ENCODE measurements at regions not wholly inside any gene's neighbourhood (a gene's known extent, or its start where the extent isn't known, plus 50 kb on each side); places are given as distances from the start of the nearest gene placed in this dataset.
"Not testable (repeated sequence)": the region's sequence is repeated elsewhere in the genome, so short reads cannot be mapped to it uniquely, and the experiment has no call there.

- DNase-seq: no peak
Observed at GRCh38 chr4:1589098-1589497, 95.0 kb downstream of the FAM53A start.

DNA sequence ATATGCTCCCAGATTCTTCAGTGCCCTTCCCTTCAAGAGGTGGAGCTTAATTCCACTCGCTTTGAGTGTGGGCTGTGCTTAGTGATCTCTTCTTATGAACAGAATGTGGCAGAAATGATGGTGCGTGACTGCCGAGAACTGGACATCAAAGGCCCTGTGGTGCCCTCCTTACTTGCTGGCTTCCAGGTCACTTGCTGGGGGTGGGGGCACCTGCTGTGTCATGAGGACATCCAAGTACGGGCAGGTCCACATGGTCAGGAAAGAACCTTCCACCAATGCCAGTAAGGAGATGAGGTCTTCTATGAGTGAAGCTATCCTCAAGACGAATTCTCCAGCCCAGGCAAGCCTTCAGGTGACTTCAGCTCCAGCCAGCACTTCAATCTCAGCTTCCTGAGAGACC lies 95.8 kb downstream of the FAM53A start:
- DNase-seq: no peak

- no peak for DNase-seq
Observed at GRCh38 chr4:1584498-1584897, 99.6 kb downstream of the FAM53A start.

DNA sequence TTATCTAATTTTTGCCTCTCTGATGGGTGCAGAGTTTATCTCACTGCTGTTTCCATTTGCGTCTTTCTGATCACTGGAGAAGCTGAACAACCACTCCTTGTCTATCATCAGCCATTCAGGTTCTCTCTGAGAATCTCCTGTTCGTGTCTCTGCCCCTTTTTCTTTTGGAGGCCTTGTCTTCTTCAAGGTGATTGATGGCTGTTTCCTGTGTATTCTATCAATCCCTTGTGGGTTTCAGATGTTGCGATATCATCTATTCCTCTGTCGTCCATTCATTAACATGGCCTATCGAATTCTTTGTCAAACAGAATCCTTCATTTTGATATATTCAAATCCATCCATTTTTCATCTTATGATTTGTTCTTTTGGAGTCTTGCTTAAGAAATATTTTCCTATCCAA lies 100.3 kb downstream of the FAM53A start:
- no peak for DNase-seq

- DNase-seq: no peak
Observed at GRCh38 chr4:1583051-1583785, 100.9 kb downstream of the FAM53A start.

- no peak for DNase-seq
Observed at GRCh38 chr4:1582227-1582626, 101.9 kb downstream of the FAM53A start.

DNA sequence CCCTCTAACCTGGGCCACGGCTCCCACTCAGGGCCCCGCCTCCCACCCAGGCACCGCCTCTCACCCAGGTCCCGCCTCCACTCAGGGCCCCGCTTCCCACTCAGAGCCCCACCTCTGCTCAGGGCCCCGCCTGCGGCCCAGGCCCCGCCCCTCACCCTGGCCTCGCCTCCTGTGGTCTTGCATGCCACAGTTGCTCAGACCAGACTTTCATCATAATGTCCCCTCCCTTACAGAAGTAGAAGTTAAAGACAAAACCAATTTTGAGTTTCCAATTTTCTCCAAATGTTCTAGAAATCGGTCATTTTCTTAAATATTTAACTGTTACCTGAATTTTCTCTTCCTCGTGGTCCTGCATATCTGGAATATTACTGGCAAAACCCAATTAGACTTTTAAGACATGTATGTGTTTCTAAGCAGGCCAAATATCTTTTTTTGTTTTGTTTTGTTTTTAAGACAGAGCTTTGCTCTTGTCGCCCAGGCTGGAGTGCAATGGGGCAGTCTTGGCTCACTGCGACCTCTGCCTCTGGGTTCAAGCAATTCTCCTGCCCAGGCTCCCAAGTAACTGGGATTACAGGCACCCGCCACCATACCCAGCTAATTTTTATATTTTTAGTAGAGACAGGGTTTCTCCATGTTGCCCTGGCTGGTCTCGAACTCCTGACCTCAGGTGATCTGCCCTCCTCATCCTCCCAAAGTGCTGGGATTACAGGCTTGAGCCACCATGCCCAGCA lies 102.8 kb downstream of the FAM53A start:
- not testable (repeated sequence) for DNase-seq

- DNase-seq: not testable (repeated sequence)
Observed at GRCh38 chr4:1580692-1581012, 103.5 kb downstream of the FAM53A start.

- no peak for DNase-seq
Observed at GRCh38 chr4:1579901-1580691, 104.0 kb downstream of the FAM53A start.

GRCh38 chr4:1579001-1579900 lies 104.9 kb downstream of the FAM53A start:
- DNase-seq: peak; percentile 32

DNA sequence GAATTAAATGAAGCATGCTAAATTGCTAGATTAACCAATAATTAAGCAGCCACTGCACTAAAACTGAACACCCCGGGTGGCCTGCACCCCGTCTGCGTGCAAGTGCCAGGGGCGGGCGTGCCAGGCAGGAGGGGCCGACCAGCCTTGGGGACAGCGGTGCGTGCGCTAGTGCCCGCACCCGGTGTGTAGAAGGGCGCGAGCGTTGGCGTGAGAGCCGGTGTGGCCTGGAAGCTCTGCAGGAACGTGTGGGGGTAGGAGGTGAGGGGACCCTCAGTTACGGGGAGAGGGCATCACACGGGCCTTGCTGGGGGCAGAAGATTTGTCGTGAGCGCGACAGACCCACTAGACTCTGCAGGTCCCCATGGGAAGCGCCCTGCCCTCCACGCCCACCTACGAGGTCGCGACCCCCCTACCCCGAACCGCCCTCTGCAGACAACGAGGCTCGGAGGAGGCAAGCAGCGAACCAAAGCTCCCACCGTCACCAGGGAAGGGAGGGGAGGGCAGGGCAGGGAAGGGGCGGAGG lies 105.8 kb downstream of the FAM53A start:
- DNase-seq: no peak

DNA sequence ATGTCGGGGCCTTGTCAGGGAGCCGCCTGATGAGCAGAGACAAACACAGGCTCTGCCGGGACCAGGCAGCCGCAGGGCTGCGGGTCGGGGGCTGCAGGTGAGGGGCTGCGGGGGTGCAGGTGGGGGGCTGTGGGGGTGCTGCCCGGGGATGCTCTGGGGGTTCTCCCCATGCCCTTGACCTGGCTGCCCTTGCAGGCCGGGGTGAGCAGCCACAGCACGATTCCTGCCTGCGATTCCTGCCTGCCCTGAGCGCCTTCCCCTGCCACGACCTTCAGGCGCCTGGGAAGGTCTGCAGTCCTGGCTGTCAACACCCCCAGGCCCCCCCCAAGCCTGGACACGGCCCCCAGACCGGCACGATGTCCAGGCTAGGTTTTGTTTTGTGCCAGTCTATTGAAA lies 106.3 kb downstream of the FAM53A start:
- no peak for DNase-seq

GRCh38 chr4:1576961-1577821 lies 106.9 kb downstream of the FAM53A start:
- DNase-seq: no peak

DNA sequence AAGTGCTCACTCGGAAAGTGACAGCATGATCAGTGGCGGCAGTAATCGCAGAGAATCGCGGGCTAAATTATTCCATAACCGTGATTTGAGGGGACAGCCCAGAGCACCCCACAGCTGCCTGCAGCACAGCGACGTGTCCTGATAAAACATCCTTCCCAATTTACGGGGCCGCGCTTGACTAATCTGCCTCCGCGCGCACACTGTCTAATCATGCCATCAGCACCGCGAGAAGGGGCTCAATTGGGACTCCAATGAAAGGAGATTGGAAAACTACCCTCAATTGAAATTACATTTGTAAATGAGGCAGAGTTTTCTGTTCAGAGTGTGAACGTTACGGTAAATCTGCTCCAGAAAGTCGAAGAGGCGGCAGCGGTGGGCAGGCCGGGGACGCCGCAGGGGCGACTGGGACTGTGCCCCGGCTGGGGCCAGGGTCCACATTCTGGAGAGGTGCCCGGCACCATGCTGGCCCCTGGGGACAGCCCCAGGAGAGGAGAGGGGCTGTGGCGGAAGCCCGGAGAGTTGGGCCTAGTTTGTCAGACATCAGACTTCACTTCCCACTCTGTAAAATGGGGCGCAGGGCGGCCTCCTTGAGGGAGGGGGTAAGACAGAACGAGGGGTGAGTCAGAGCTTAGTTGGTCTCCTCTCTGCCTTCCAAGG lies 107.7 kb downstream of the FAM53A start:
- no peak for DNase-seq

DNA sequence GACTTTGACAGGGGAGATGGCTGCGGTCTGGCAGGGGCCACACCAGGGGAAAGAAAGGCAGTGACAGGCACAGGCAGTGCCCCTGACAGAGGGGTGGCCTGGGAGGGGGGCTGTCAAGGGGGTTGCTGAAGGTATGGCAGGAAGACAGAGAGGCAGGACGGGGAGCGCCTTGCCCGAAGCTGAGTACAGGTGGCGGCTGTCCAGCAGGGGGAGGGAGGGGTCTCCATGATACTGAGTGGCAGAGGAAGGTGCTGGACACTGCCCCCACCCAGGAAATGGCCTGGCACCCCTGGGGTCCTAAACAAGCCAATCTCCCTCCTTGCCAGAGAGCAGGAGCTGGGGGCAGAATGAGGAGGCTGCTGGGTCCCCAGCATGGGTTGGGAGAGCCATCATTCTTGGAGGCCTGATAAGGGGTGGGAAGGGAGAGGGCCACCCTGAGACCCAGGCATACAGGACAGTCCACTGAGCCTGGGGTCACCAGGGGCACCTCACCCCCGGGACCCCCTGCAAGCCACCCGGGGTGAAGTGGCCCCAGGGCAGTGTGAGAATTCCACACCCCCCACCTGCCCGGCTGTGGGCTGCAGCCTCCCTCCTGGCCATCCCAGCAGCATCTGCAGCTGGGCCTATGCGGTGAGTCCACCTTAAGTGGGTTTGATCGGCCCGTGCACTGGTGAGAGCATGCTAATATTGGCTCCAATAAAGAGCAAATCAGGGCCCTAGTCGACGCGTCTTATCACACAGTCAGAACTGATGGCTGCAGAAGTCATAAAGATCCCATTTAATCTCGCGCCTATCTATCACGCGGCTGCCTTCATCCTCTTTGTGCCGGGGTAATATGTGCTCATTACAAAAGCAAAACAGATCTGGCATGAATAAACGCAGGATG lies 108.5 kb downstream of the FAM53A start:
- no peak for DNase-seq

DNA sequence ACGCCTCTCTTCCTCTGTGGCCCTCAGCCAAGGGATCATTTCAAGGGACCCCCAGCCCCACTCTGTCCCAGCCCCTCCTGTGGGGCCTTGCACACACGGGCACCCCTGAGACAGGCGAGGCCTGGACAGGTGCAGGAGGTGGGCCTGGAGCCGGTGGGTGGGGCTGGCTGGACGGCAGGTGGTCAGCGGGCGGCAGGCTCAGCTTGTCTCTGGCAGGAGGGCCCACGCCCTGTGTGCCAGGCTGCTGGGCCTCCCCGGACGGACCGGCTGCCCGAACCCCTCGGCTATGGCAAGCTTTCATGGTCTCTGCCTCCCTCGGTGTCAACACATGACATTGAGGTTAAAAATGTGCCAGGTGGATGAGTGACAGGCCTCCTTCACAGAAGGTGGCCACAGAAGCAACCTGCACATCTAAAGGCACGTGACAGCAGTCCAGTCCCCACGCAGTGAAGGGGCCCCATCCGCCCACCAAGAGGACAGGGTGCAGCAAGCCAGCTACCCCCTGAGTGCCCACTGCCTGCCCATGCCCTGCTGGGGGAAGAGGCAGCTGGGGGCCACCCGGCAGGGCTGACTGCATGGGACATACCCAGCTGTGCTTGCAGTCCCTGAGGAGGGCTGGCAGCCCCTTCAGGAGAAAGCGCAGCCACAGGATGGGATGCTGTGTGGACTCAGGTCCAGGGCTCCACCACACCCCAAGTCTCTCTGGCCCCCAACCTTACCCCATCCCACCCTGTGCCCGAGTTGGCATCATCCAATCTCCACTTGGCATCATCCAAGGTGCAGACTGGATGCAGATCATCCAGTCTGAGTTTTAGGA lies 109.3 kb downstream of the FAM53A start:
- DNase-seq: no peak

DNA sequence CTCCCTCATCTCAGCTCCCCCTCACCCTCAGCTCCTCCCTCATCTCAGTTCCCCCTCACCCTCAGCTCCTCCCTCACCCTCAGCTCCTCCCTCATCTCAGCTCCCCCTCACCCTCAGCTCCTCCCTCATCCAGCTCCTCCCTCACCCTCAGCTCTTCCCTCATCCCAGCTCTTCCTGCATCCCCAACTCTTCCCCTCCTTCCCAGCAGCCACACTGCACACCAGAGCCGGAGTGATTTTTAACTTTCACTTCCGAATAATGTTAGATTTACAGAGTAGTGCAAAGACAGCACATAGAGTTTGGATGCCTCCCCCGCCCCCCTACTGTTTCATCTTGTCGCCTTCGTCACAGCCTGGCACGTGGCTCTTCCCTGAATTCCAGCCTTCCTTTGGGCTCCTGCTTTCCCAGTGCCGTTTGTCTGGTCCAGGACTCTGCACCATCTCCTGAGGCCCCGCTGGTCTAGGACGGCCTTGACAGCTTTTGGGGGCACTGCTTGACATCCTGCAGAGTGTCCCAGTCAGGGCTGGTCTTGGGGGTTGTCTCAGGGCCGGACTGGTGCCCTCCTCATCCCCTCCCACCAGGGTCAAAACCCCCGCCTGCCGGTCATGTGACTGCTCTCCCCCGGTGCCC lies 110.2 kb downstream of the FAM53A start:
- no peak for DNase-seq

Data from skin of body (tissue), 1 donor.